HG03432 (cell line): ENCODE measurements at regions not wholly inside any gene's neighbourhood (a gene's known extent, or its start where the extent isn't known, plus 50 kb on each side); places are given as distances from the start of the nearest gene placed in this dataset.
"Not testable (repeated sequence)": the region's sequence is repeated elsewhere in the genome, so short reads cannot be mapped to it uniquely, and the experiment has no call there.

Experiments used
- ATAC-seq: cut with Tn5 transposase; IDR thresholded peaks from one replicate; pipeline ENCODE4 v1.9.1; 2021; ENCODE audit warnings: mild to moderate bottlenecking, moderate library complexity; ENCODE audit not compliant: unreplicated experiment

GRCh38 chrX:118212817-118213183 lies 96.2 kb upstream of the KLHL13 start:
- peak; percentile 80 for ATAC-seq

GRCh38 chrX:118215346-118215745 lies 98.7 kb upstream of the KLHL13 start:
- ATAC-seq: no peak

- ATAC-seq: no peak
These were observed 99.5 kb upstream of the KLHL13 start for GRCh38 chrX:118216087-118216486.

GRCh38 chrX:118216509-118216908 lies 99.9 kb upstream of the KLHL13 start:
- no peak for ATAC-seq

GRCh38 chrX:118218079-118218478 lies 101.5 kb upstream of the KLHL13 start:
- no peak for ATAC-seq

- no peak for ATAC-seq
These were observed 102.3 kb upstream of the KLHL13 start for GRCh38 chrX:118218940-118219339.

- no peak for ATAC-seq
These were observed 103.3 kb upstream of the KLHL13 start for GRCh38 chrX:118219866-118220265.

GRCh38 chrX:118220509-118220908 lies 103.9 kb upstream of the KLHL13 start:
- ATAC-seq: no peak

- no peak for ATAC-seq
These were observed 104.7 kb upstream of the KLHL13 start for GRCh38 chrX:118221270-118221669.

GRCh38 chrX:118221733-118222132 lies 105.1 kb upstream of the KLHL13 start:
- ATAC-seq: no peak

GRCh38 chrX:118222421-118222820 lies 105.8 kb upstream of the KLHL13 start:
- no peak for ATAC-seq

GRCh38 chrX:118225711-118226428 lies 109.3 kb upstream of the KLHL13 start:
- ATAC-seq: peak; percentile 88

GRCh38 chrX:118228041-118228440 lies 111.4 kb upstream of the KLHL13 start:
- no peak for ATAC-seq

GRCh38 chrX:118228456-118228855 lies 111.8 kb upstream of the KLHL13 start:
- no peak for ATAC-seq

- no peak for ATAC-seq
These were observed 114.4 kb upstream of the WDR44 start for GRCh38 chrX:118231464-118231863.

GRCh38 chrX:118239178-118239870 lies 106.6 kb upstream of the WDR44 start:
- ATAC-seq: no peak

- no peak for ATAC-seq
These were observed 105.8 kb upstream of the WDR44 start for GRCh38 chrX:118239913-118240698.

GRCh38 chrX:118246961-118247360 lies 98.9 kb upstream of the WDR44 start:
- ATAC-seq: not testable (repeated sequence)

- ATAC-seq: no peak
These were observed 96.8 kb upstream of the WDR44 start for GRCh38 chrX:118249146-118249545.

- no peak for ATAC-seq
These were observed 95.5 kb upstream of the WDR44 start for GRCh38 chrX:118250445-118250844.

GRCh38 chrX:118251271-118251670 lies 94.6 kb upstream of the WDR44 start:
- no peak for ATAC-seq

- ATAC-seq: no peak
These were observed 92.9 kb upstream of the WDR44 start for GRCh38 chrX:118252967-118253366.
